Esophagus squamous epithelium (tissue), 4 donors: ENCODE measurements at regions not wholly inside any gene's neighbourhood (a gene's known extent, or its start where the extent isn't known, plus 50 kb on each side); places are given as distances from the start of the nearest gene placed in this dataset.

Experiments used
- POLR2A ChIP-seq, 4 donors: fragments of 450-650 bp; IDR thresholded peaks; one replicate each; pipeline ENCODE4 v1.6.1; 2017; ENCODE audit warnings: antibody characterized with exemption in 4 of 4, mild to moderate bottlenecking in 4 of 4, moderate library complexity in 3 of 4
- TF ChIP-seq, protein P1 (sequence below), 6 experiments: fragments of 450-650 bp in 4 of 6; fragments of 200-600 bp in 2 of 6; sonication (generic) in 2 of 6; IDR thresholded peaks; one replicate each; pipeline ENCODE4 v1.5.1; 2016 to 2019; ENCODE audit warnings: antibody characterized with exemption in 6 of 6, mild to moderate bottlenecking in 4 of 6, moderate library complexity in 4 of 6

DNA sequence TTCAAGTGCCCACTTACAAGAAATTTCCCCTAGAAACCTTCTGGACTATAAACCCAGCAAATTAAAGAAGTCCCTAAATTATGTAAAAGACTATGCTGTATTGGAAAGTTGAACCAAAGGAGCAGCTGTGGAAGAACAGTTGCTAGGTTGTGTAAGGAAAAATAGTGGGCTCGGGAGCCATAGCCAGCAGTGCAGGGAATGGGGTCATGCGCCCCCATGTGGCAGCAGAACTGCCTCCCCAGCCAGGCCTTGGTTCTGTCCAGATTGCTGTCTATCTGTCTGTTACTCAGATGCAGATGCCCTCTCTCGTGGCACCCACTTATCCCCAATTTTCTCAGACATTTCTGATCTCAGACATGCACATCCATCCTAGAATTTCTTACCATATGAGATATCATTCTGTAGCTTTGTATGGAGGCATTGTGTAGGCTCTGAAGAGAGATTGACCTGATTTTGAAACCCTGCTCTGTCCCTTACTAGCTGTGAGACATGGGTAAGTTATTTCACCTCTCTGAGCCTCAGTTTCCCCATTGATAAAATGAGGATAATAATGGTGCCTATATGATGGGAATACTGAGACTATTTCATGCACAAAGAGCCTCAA, 258.3 kb downstream of the SS18 start:
- TF ChIP-seq, protein P1, sequence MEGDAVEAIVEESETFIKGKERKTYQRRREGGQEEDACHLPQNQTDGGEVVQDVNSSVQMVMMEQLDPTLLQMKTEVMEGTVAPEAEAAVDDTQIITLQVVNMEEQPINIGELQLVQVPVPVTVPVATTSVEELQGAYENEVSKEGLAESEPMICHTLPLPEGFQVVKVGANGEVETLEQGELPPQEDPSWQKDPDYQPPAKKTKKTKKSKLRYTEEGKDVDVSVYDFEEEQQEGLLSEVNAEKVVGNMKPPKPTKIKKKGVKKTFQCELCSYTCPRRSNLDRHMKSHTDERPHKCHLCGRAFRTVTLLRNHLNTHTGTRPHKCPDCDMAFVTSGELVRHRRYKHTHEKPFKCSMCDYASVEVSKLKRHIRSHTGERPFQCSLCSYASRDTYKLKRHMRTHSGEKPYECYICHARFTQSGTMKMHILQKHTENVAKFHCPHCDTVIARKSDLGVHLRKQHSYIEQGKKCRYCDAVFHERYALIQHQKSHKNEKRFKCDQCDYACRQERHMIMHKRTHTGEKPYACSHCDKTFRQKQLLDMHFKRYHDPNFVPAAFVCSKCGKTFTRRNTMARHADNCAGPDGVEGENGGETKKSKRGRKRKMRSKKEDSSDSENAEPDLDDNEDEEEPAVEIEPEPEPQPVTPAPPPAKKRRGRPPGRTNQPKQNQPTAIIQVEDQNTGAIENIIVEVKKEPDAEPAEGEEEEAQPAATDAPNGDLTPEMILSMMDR (IDR thresholded peaks at IDR 0.05): peak; percentile 48 to 63 (median 55)
- TF ChIP-seq POLR2A (IDR thresholded peaks at IDR 0.05): no peak
